Glutamatergic neuron (in vitro differentiated cells): ENCODE measurements at regions not wholly inside any gene's neighbourhood (a gene's known extent, or its start where the extent isn't known, plus 50 kb on each side); places are given as distances from the start of the nearest gene placed in this dataset.

ENCODE experiments used
- DNase-seq: peaks from one replicate; pipeline ENCODE4 v3.0.0; 2022
- H3K27ac Mint-ChIP-seq: one replicate; pipeline ENCODE4 v1.8.0; 2020; ENCODE audit warnings: mild to moderate bottlenecking, mixed read lengths, inconsistent platforms; ENCODE audit not compliant: unreplicated experiment
- H3K27me3 Mint-ChIP-seq: one replicate; pipeline ENCODE4 v1.8.0; 2020; ENCODE audit warnings: mild to moderate bottlenecking, moderate library complexity, mixed read lengths, inconsistent platforms; ENCODE audit not compliant: unreplicated experiment
- H3K36me3 Mint-ChIP-seq: one replicate; pipeline ENCODE4 v1.8.0; 2020; ENCODE audit warnings: mild to moderate bottlenecking, mixed read lengths, inconsistent platforms; ENCODE audit not compliant: unreplicated experiment
- H3K4me1 Mint-ChIP-seq: one replicate; pipeline ENCODE4 v1.8.0; 2020; ENCODE audit warnings: mild to moderate bottlenecking, low read depth, mixed read lengths, inconsistent platforms; ENCODE audit not compliant: unreplicated experiment
- H3K4me3 Mint-ChIP-seq: one replicate; pipeline ENCODE4 v1.8.0; 2020; ENCODE audit warnings: mild to moderate bottlenecking, mixed read lengths, inconsistent platforms; ENCODE audit not compliant: unreplicated experiment
- H3K9me3 Mint-ChIP-seq: one replicate; pipeline ENCODE4 v1.8.0; 2020; ENCODE audit warnings: mild to moderate bottlenecking, moderate library complexity, mixed read lengths, inconsistent platforms; ENCODE audit not compliant: unreplicated experiment
- TF ChIP-seq, protein P1 (sequence below): fragments of 200-600 bp; sonication (generic); IDR thresholded peaks from one replicate; pipeline ENCODE4 v1.5.0; 2021; ENCODE audit not compliant: partially characterized antibody, unreplicated experiment

- Mint-ChIP-seq H3K36me3 (no peaks in the 10 kb centered on the region), H3K9me3 (peaks cover 3% of the 10 kb centered on the region), H3K27me3 (peaks cover 3% of the 10 kb centered on the region), H3K4me3 (no peak overlapping the region), H3K4me1 (peaks cover 11% of the 10 kb centered on the region), H3K27ac (no peak overlapping the region)
- DNase-seq = no peak
- TF ChIP-seq, protein P1, sequence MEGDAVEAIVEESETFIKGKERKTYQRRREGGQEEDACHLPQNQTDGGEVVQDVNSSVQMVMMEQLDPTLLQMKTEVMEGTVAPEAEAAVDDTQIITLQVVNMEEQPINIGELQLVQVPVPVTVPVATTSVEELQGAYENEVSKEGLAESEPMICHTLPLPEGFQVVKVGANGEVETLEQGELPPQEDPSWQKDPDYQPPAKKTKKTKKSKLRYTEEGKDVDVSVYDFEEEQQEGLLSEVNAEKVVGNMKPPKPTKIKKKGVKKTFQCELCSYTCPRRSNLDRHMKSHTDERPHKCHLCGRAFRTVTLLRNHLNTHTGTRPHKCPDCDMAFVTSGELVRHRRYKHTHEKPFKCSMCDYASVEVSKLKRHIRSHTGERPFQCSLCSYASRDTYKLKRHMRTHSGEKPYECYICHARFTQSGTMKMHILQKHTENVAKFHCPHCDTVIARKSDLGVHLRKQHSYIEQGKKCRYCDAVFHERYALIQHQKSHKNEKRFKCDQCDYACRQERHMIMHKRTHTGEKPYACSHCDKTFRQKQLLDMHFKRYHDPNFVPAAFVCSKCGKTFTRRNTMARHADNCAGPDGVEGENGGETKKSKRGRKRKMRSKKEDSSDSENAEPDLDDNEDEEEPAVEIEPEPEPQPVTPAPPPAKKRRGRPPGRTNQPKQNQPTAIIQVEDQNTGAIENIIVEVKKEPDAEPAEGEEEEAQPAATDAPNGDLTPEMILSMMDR = no peak
Observed at GRCh38 chr2:238652053-238652770, 195.7 kb upstream of the TWIST2 start.

GRCh38 chr2:238652771-238653157, 195.1 kb upstream of the TWIST2 start:
- H3K27me3 Mint-ChIP-seq = peaks cover 3% of the 10 kb centered on the region
- TF ChIP-seq, protein P1 = no peak
- no peak for DNase-seq
- H3K36me3 Mint-ChIP-seq = no peaks in the 10 kb centered on the region
- no peak overlapping the region for H3K27ac Mint-ChIP-seq
- H3K4me3 Mint-ChIP-seq = no peak overlapping the region
- H3K4me1 Mint-ChIP-seq = peaks cover 11% of the 10 kb centered on the region
- H3K9me3 Mint-ChIP-seq = peaks cover 3% of the 10 kb centered on the region

- DNase-seq = no peak
- Mint-ChIP-seq H3K4me1 (peaks cover 11% of the 10 kb centered on the region), H3K36me3 (no peaks in the 10 kb centered on the region), H3K4me3 (no peak overlapping the region), H3K27me3 (peaks cover 3% of the 10 kb centered on the region), H3K27ac (no peak overlapping the region), H3K9me3 (peaks cover 3% of the 10 kb centered on the region)
- TF ChIP-seq, protein P1 = no peak
Observed at GRCh38 chr2:238653431-238654109, 194.3 kb upstream of the TWIST2 start.

GRCh38 chr2:238654479-238655197, 193.2 kb upstream of the TWIST2 start:
- no peak for DNase-seq
- Mint-ChIP-seq H3K4me3 (no peak overlapping the region), H3K27me3 (peaks cover 3% of the 10 kb centered on the region), H3K27ac (no peak overlapping the region), H3K9me3 (peaks cover 3% of the 10 kb centered on the region), H3K4me1 (peaks cover 11% of the 10 kb centered on the region), H3K36me3 (no peaks in the 10 kb centered on the region)
- TF ChIP-seq, protein P1 = no peak
